Hepatocyte (in vitro differentiated cells): ENCODE measurements at regions not wholly inside any gene's neighbourhood (a gene's known extent, or its start where the extent isn't known, plus 50 kb on each side); places are given as distances from the start of the nearest gene placed in this dataset.

ENCODE experiments used
- DNase-seq: peaks from one replicate; pipeline ENCODE4 v3.0.0-alpha.2; 2016; ENCODE audit warnings: low spot score
- H2AFZ ChIP-seq: fragments of 200-600 bp; sonication (generic); 2 replicates; pipeline ENCODE4 v1.6.0; 2016; ENCODE audit warnings: antibody characterized with exemption, mild to moderate bottlenecking
- H3K27ac ChIP-seq: fragments of 200-600 bp; sonication (generic); 2 replicates; pipeline ENCODE4 v1.5.1; 2016; ENCODE audit warnings: mild to moderate bottlenecking
- H3K27me3 ChIP-seq: fragments of 200-600 bp; sonication (generic); 2 replicates; pipeline ENCODE4 v1.6.1; 2016
- H3K36me3 ChIP-seq: fragments of 200-600 bp; sonication (generic); replicated peaks from 2 replicates; pipeline ENCODE4 v1.5.1; 2016; ENCODE audit warnings: low read depth; ENCODE audit not compliant: insufficient read depth
- H3K4me1 ChIP-seq: fragments of 200-600 bp; sonication (generic); 2 replicates; pipeline ENCODE4 v1.5.1; 2016; ENCODE audit warnings: mild to moderate bottlenecking, moderate library complexity; ENCODE audit not compliant: insufficient read depth
- H3K4me2 ChIP-seq: fragments of 200-600 bp; sonication (generic); 2 replicates; pipeline ENCODE4 v1.6.0; 2016
- H3K4me3 ChIP-seq: fragments of 200-600 bp; sonication (generic); 2 replicates; pipeline ENCODE4 v1.5.1; 2016; ENCODE audit warnings: mild to moderate bottlenecking
- H3K79me2 ChIP-seq: fragments of 200-600 bp; sonication (generic); 2 replicates; pipeline ENCODE4 v1.6.0; 2017; ENCODE audit warnings: mild to moderate bottlenecking
- H3K9me2 ChIP-seq: fragments of 200-600 bp; sonication (generic); replicated peaks from 2 replicates; pipeline ENCODE4 v1.6.0; 2017; ENCODE audit warnings: mild to moderate bottlenecking; ENCODE audit not compliant: insufficient read depth
- H3K9me3 ChIP-seq: fragments of 200-600 bp; sonication (generic); 2 replicates; pipeline ENCODE4 v1.5.1; 2016; ENCODE audit warnings: low read depth, mild to moderate bottlenecking
- H4K20me1 ChIP-seq: fragments of 200-600 bp; sonication (generic); 2 replicates; pipeline ENCODE4 v1.6.0; 2016; ENCODE audit warnings: mild to moderate bottlenecking; ENCODE audit not compliant: insufficient read depth, poor library complexity, severe bottlenecking
- EZH2 ChIP-seq: fragments of 200-600 bp; sonication (generic); IDR thresholded peaks from 2 replicates; pipeline ENCODE4 v1.6.1; 2016; ENCODE audit warnings: antibody characterized with exemption, mild to moderate bottlenecking, borderline replicate concordance
- EZH2phosphoT487 ChIP-seq: fragments of 200-600 bp; sonication (generic); IDR thresholded peaks from one replicate; pipeline ENCODE4 v1.6.1; 2018; ENCODE audit warnings: antibody characterized with exemption, mild to moderate bottlenecking, low read depth, moderate library complexity; ENCODE audit not compliant: unreplicated experiment, severe bottlenecking
- WGBS: methylation state at CpG from one replicate; pipeline ENCODE4 v1.1.6; 2016; ENCODE audit warnings: low lambda C conversion rate; ENCODE audit errors: missing lambda C conversion rate; 5-methylcytosine and 5-hydroxymethylcytosine counted together
- TF ChIP-seq, protein P1 (sequence below): fragments of 200-600 bp; sonication (generic); IDR thresholded peaks from 2 replicates; pipeline ENCODE4 v1.5.1; 2016; ENCODE audit warnings: antibody characterized with exemption, mild to moderate bottlenecking; ENCODE audit not compliant: poor library complexity

DNA sequence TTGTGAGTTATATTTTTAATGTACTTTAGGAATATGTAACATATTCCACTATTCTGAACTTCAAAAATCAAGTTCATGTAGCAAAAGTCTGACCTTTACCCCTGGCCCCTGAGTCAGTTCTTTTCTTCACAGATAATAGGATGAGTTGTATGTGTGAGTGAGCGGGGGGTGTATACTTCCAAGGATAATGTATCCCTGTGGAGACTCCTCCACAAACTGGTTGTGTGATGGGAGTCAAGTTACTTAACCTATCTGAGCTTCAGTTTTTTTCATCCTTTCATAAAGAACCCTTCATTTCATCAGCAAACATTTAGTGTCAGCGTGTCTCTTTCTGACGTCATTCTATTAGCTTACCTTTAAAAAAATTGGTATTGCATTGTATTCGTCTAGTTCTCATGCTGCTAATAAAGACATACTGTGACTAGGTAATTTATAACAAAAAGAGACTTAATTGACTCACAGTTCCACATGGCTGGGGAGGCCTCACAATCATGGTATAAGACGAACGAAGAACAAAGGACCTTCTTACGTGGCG, 288.1 kb upstream of the GPC6 start:
- H4K20me1 ChIP-seq: no peaks in the 10 kb centered on the region
- H3K9me2 ChIP-seq: no peaks in the 10 kb centered on the region
- WGBS: 89% methylated on average over 8 of the region's 8 CpGs
- no peaks in the 10 kb centered on the region for H3K79me2 ChIP-seq
- no peak overlapping the region for H3K4me3 ChIP-seq
- H3K36me3 ChIP-seq: no peaks in the 10 kb centered on the region
- no peak for DNase-seq
- H2AFZ ChIP-seq: no peak overlapping the region
- H3K4me1 ChIP-seq: no peaks in the 10 kb centered on the region
- H3K4me2 ChIP-seq: no peak overlapping the region
- no peaks in the 10 kb centered on the region for H3K27me3 ChIP-seq
- H3K9me3 ChIP-seq: no peaks in the 10 kb centered on the region
- no peak overlapping the region for H3K27ac ChIP-seq
- TF ChIP-seq EZH2phosphoT487 (no peak), EZH2 (no peak)
- TF ChIP-seq, protein P1, sequence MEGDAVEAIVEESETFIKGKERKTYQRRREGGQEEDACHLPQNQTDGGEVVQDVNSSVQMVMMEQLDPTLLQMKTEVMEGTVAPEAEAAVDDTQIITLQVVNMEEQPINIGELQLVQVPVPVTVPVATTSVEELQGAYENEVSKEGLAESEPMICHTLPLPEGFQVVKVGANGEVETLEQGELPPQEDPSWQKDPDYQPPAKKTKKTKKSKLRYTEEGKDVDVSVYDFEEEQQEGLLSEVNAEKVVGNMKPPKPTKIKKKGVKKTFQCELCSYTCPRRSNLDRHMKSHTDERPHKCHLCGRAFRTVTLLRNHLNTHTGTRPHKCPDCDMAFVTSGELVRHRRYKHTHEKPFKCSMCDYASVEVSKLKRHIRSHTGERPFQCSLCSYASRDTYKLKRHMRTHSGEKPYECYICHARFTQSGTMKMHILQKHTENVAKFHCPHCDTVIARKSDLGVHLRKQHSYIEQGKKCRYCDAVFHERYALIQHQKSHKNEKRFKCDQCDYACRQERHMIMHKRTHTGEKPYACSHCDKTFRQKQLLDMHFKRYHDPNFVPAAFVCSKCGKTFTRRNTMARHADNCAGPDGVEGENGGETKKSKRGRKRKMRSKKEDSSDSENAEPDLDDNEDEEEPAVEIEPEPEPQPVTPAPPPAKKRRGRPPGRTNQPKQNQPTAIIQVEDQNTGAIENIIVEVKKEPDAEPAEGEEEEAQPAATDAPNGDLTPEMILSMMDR: no peak

DNA sequence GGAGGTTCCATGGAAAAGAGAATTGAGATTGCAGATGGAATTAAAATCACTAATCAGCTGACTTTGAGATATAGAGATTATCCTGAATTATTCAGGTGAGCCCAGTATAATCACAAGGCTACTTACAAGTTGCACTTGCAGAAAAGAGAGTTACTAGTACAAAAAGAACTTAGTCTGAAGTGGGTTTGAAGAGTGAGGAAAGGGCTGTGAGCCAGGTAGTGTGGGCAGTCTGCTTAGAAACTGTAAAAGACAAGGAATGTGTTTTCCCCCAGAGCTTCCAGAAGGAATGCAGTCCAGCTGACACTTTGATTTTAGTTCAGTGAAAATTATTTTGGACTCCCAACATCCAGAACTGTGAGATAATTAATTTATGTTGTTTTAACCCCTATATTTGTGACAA, 285.4 kb upstream of the GPC6 start:
- no peak for DNase-seq
- H3K4me1 ChIP-seq: no peaks in the 10 kb centered on the region
- no peaks in the 10 kb centered on the region for H3K36me3 ChIP-seq
- H4K20me1 ChIP-seq: no peaks in the 10 kb centered on the region
- H3K4me3 ChIP-seq: no peak overlapping the region
- no peaks in the 10 kb centered on the region for H3K9me3 ChIP-seq
- no peak overlapping the region for H3K27ac ChIP-seq
- no peak overlapping the region for H3K4me2 ChIP-seq
- H2AFZ ChIP-seq: no peak overlapping the region
- H3K79me2 ChIP-seq: no peaks in the 10 kb centered on the region
- no peaks in the 10 kb centered on the region for H3K9me2 ChIP-seq
- H3K27me3 ChIP-seq: no peaks in the 10 kb centered on the region
- TF ChIP-seq, protein P1: no peak
- TF ChIP-seq EZH2phosphoT487 (no peak), EZH2 (no peak)

GRCh38 chr13:92947770-92948434, 278.7 kb upstream of the GPC6 start:
- H3K9me2 ChIP-seq: no peaks in the 10 kb centered on the region
- no peaks in the 10 kb centered on the region for H3K36me3 ChIP-seq
- no peaks in the 10 kb centered on the region for H4K20me1 ChIP-seq
- no peaks in the 10 kb centered on the region for H3K79me2 ChIP-seq
- H3K9me3 ChIP-seq: no peaks in the 10 kb centered on the region
- H3K4me3 ChIP-seq: no peak overlapping the region
- no peak for DNase-seq
- TF ChIP-seq EZH2phosphoT487: no peak
- TF ChIP-seq, protein P1: no peak
- no peak for TF ChIP-seq EZH2
- WGBS: 87% methylated on average over 2 of the region's 2 CpGs
- no peak overlapping the region for H3K4me2 ChIP-seq
- no peak overlapping the region for H2AFZ ChIP-seq
- H3K27me3 ChIP-seq: no peaks in the 10 kb centered on the region
- H3K4me1 ChIP-seq: peaks cover 10% of the 10 kb centered on the region
- no peak overlapping the region for H3K27ac ChIP-seq
